Left ventricle myocardium inferior (tissue), 1 donor: ENCODE measurements at regions not wholly inside any gene's neighbourhood (a gene's known extent, or its start where the extent isn't known, plus 50 kb on each side); places are given as distances from the start of the nearest gene placed in this dataset.

ENCODE experiments used
- DNase-seq: peaks from one replicate; pipeline ENCODE4 v3.0.0-alpha.2; 2020
- H3K27ac ChIP-seq: fragments of 200-600 bp; replicated peaks from 2 replicates; pipeline ENCODE4 v1.8.0; 2021
- H3K27me3 ChIP-seq: fragments of 200-600 bp; 2 replicates; pipeline ENCODE4 v1.8.0; 2021; ENCODE audit warnings: low read depth
- H3K36me3 ChIP-seq: fragments of 200-600 bp; 2 replicates; pipeline ENCODE4 v1.8.0; 2021
- H3K4me1 ChIP-seq: fragments of 200-600 bp; 2 replicates; pipeline ENCODE4 v1.8.0; 2021
- H3K4me3 ChIP-seq: fragments of 200-600 bp; 2 replicates; pipeline ENCODE4 v1.8.0; 2021; ENCODE audit warnings: mild to moderate bottlenecking, moderate library complexity
- H3K9me3 ChIP-seq: fragments of 200-600 bp; replicated peaks from 2 replicates; pipeline ENCODE4 v1.8.0; 2021
- intact Hi-C: fragments of 100-400 bp; cut with micrococcal nuclease; formaldehyde crosslinking; loops from one replicate; pipeline ENCODE4 v1.11.0; 2022
- TF ChIP-seq, protein P1 (sequence below): fragments of 200-600 bp; IDR thresholded peaks from 2 replicates; pipeline ENCODE4 v1.8.0; 2021; ENCODE audit warnings: antibody characterized with exemption, mild to moderate bottlenecking, borderline replicate concordance
- donor health status: DM: no; HTN: yes; CAD: no; lungs with severe emphysema.

GRCh38 chr7:113291058-113291457, 172.7 kb upstream of the SMIM30 start:
- no peak for DNase-seq
- H3K36me3 ChIP-seq = no peaks in the 10 kb centered on the region
- no peaks in the 10 kb centered on the region for H3K4me1 ChIP-seq
- TF ChIP-seq, protein P1, sequence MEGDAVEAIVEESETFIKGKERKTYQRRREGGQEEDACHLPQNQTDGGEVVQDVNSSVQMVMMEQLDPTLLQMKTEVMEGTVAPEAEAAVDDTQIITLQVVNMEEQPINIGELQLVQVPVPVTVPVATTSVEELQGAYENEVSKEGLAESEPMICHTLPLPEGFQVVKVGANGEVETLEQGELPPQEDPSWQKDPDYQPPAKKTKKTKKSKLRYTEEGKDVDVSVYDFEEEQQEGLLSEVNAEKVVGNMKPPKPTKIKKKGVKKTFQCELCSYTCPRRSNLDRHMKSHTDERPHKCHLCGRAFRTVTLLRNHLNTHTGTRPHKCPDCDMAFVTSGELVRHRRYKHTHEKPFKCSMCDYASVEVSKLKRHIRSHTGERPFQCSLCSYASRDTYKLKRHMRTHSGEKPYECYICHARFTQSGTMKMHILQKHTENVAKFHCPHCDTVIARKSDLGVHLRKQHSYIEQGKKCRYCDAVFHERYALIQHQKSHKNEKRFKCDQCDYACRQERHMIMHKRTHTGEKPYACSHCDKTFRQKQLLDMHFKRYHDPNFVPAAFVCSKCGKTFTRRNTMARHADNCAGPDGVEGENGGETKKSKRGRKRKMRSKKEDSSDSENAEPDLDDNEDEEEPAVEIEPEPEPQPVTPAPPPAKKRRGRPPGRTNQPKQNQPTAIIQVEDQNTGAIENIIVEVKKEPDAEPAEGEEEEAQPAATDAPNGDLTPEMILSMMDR = no peak
- intact Hi-C loops = no loop called here
- H3K27ac ChIP-seq = no peak overlapping the region
- H3K4me3 ChIP-seq = no peak overlapping the region
- H3K9me3 ChIP-seq = no peaks in the 10 kb centered on the region
- no peaks in the 10 kb centered on the region for H3K27me3 ChIP-seq

GRCh38 chr7:113289140-113289740, 170.9 kb upstream of the SMIM30 start:
- no peaks in the 10 kb centered on the region for H3K27me3 ChIP-seq
- no peaks in the 10 kb centered on the region for H3K9me3 ChIP-seq
- H3K27ac ChIP-seq = no peak overlapping the region
- no peak for DNase-seq
- H3K4me1 ChIP-seq = no peaks in the 10 kb centered on the region
- intact Hi-C loops = no loop called here
- no peaks in the 10 kb centered on the region for H3K36me3 ChIP-seq
- H3K4me3 ChIP-seq = no peak overlapping the region
- TF ChIP-seq, protein P1 = peak; percentile 62

DNA sequence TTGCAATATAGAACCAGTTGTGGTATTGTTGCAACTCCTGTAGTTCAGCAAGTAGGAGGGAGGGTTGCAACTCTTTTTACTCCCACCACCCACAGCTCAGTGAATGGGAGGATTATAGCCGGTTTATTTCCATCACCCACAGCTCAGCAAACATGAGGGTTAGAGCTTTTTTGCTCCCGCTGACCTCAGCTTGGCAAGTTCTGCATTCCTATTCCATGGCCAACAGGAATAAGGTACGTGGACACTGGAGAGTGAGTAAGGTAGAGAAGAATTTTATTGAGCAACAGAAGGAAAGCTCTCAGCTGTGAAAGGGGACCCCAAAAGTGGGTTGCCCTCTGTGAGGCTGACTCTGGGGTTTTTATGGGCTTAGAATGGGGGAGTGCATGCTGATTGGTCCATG, 167.1 kb upstream of the SMIM30 start:
- Histone ChIP-seq H3K27ac (no peak overlapping the region), H3K9me3 (no peaks in the 10 kb centered on the region), H3K27me3 (no peaks in the 10 kb centered on the region), H3K4me1 (no peaks in the 10 kb centered on the region), H3K4me3 (no peak overlapping the region), H3K36me3 (no peaks in the 10 kb centered on the region)
- DNase-seq = no peak
- TF ChIP-seq, protein P1 = no peak
- intact Hi-C loops = no loop called here

DNA sequence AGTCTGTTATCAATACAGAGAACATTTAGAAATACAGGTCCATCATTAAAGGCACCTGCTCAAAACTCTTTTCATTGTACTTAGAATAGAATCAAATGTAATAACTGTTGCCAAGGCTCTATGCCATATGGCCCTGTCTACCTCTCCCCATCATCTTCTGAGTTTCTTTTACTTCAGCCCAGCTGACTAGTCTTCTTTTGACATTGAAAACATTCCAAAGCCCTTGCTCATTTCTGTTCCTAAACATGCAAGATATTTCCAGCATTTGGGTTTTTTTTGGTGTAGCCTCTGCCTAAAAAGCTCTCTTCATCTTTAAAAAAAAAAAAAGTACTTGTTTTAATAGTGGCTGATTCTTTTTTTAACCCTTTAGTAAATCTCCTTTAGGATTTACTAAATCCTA, 165.5 kb upstream of the SMIM30 start:
- Histone ChIP-seq H3K4me1 (peaks cover 9% of the 10 kb centered on the region), H3K27ac (no peak overlapping the region), H3K4me3 (no peak overlapping the region), H3K27me3 (no peaks in the 10 kb centered on the region), H3K9me3 (no peaks in the 10 kb centered on the region), H3K36me3 (no peaks in the 10 kb centered on the region)
- TF ChIP-seq, protein P1 = no peak
- intact Hi-C loops = no loop called here
- no peak for DNase-seq

DNA sequence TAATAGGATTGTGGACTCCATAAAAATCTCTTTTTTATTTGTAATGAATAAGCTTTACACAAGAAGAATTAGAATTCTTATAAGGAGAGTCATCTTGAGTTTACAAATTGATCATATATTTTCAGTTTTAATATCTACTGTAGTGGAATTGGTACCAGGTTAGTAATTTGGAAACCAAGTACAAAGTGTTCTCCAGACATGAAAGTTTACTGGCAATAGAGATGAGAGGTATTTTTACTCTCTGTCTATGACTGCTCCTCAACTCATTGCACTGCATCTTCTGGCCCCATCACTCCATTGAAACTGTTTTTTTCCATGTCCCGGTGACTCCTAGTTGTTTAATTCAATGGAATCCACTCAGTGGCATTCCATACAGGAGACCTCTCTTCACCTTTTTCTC, 164.5 kb upstream of the SMIM30 start:
- intact Hi-C loops = no loop called here
- Histone ChIP-seq H3K4me3 (no peak overlapping the region), H3K27ac (no peak overlapping the region), H3K4me1 (peaks cover 10% of the 10 kb centered on the region), H3K9me3 (no peaks in the 10 kb centered on the region), H3K36me3 (no peaks in the 10 kb centered on the region), H3K27me3 (no peaks in the 10 kb centered on the region)
- no peak for DNase-seq
- TF ChIP-seq, protein P1 = no peak
